Mesothelial cell of epicardium (in vitro differentiated cells): ENCODE measurements at regions not wholly inside any gene's neighbourhood (a gene's known extent, or its start where the extent isn't known, plus 50 kb on each side); places are given as distances from the start of the nearest gene placed in this dataset.
"Not testable (repeated sequence)": the region's sequence is repeated elsewhere in the genome, so short reads cannot be mapped to it uniquely, and the experiment has no call there.

Experiments used
- DNase-seq, 2 experiments: peaks; one replicate each; pipeline ENCODE4 v3.0.0; 2021; ENCODE audit warnings: low spot score in 2 of 2; ENCODE audit not compliant: unreplicated experiment in 2 of 2
- H3K27ac Mint-ChIP-seq: 2 replicates; pipeline ENCODE4 v1.8.0; 2021; ENCODE audit warnings: mixed read lengths
- H3K27me3 Mint-ChIP-seq: 2 replicates; pipeline ENCODE4 v1.8.0; 2021; ENCODE audit warnings: low read depth, mixed read lengths
- H3K36me3 Mint-ChIP-seq: 2 replicates; pipeline ENCODE4 v1.8.0; 2021; ENCODE audit warnings: mixed read lengths
- H3K4me1 Mint-ChIP-seq: 2 replicates; pipeline ENCODE4 v1.8.0; 2021; ENCODE audit warnings: mixed read lengths
- H3K4me3 Mint-ChIP-seq: 2 replicates; pipeline ENCODE4 v1.8.0; 2021; ENCODE audit warnings: mild to moderate bottlenecking, moderate library complexity, mixed read lengths
- H3K9me3 Mint-ChIP-seq: 2 replicates; pipeline ENCODE4 v1.8.0; 2021; ENCODE audit warnings: mixed read lengths
- TF ChIP-seq, protein P1 (sequence below): fragments of 200-600 bp; sonication (generic); IDR thresholded peaks from one replicate; pipeline ENCODE4 v1.5.0; 2021; ENCODE audit warnings: antibody characterized with exemption; ENCODE audit not compliant: unreplicated experiment

GRCh38 chr11:50333861-50334260, 301.2 kb downstream of the OR4C45 start:
- Mint-ChIP-seq H3K27ac (no peak overlapping the region), H3K4me3 (no peak overlapping the region), H3K4me1 (no peaks in the 10 kb centered on the region), H3K36me3 (peaks cover 8% of the 10 kb centered on the region), H3K27me3 (no peaks in the 10 kb centered on the region), H3K9me3 (peaks cover 69% of the 10 kb centered on the region)
- DNase-seq, result no peak
- TF ChIP-seq, protein P1, sequence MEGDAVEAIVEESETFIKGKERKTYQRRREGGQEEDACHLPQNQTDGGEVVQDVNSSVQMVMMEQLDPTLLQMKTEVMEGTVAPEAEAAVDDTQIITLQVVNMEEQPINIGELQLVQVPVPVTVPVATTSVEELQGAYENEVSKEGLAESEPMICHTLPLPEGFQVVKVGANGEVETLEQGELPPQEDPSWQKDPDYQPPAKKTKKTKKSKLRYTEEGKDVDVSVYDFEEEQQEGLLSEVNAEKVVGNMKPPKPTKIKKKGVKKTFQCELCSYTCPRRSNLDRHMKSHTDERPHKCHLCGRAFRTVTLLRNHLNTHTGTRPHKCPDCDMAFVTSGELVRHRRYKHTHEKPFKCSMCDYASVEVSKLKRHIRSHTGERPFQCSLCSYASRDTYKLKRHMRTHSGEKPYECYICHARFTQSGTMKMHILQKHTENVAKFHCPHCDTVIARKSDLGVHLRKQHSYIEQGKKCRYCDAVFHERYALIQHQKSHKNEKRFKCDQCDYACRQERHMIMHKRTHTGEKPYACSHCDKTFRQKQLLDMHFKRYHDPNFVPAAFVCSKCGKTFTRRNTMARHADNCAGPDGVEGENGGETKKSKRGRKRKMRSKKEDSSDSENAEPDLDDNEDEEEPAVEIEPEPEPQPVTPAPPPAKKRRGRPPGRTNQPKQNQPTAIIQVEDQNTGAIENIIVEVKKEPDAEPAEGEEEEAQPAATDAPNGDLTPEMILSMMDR, result no peak

DNA sequence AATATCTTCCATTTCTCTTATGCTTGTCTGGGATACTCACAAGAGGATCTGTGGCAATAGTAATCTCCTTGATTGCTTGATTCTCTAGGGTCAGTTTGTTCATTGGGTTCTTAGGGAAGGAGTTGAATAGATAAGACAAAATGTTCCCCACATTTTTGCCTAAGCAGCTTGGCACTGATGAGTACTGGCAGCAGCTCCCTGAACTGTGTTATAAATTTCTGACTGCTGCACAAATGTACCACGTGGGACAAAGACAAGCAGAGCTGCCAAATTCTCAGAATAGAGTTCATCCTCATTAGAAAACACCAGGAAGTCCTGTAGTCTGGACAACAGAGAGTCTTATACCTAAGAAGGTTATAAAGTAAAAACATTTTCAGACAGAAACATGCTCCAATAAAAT, 304.8 kb downstream of the OR4C45 start:
- H3K9me3 Mint-ChIP-seq, result peaks cover 69% of the 10 kb centered on the region
- not testable (repeated sequence) for H3K27ac Mint-ChIP-seq, DNase-seq, H3K4me1 Mint-ChIP-seq, H3K36me3 Mint-ChIP-seq, H3K27me3 Mint-ChIP-seq, H3K4me3 Mint-ChIP-seq

DNA sequence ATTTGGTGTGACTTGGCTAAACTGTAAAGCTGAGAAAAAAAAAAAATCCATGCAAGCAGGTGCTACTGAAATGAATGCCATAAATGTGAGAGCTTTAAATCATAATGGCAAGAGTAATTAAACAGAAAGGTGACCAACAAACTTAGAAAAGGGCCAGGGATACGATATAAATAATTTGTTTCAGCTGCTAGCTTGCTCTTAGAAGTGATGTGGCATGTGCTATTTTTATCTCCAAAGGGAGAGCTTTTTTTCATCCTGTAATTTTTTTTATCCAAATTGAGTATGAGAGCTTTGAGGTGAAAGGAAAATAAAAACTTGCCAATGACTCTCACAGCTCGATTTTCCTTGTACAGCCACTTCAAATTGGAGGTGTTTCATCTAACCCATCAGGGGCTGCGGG, 315.3 kb downstream of the OR4C45 start:
- H3K36me3 Mint-ChIP-seq, H3K4me3 Mint-ChIP-seq, H3K27ac Mint-ChIP-seq, H3K4me1 Mint-ChIP-seq, DNase-seq, H3K27me3 Mint-ChIP-seq, H3K9me3 Mint-ChIP-seq: not testable (repeated sequence)

DNA sequence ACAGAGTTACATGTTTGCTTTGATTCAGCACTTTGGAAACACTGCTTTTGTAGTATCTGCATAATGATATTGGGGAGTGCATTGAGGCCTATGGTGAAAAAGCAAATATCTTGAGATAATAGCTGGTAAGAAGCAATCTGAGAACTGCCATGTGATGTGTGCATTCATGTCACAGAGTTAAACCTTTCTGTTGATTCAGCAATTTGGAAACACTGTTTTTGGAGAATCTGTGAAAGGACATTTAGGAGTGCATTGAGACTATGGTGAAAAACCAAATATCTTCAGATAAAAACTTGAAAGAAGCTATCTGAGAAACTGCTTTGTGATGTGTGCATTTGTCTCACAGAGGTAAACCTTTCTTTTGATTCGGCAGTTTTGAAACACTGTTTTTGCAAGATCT, 346.8 kb downstream of the OR4C45 start:
- Mint-ChIP-seq H3K36me3 (peaks cover 2% of the 10 kb centered on the region), H3K4me3 (no peak overlapping the region), H3K27ac (no peak overlapping the region), H3K27me3 (no peaks in the 10 kb centered on the region), H3K4me1 (no peaks in the 10 kb centered on the region), H3K9me3 (peaks cover 50% of the 10 kb centered on the region)
- TF ChIP-seq, protein P1, result no peak
- DNase-seq, result no peak

- Mint-ChIP-seq H3K36me3 (no peaks in the 10 kb centered on the region), H3K4me3 (no peak overlapping the region), H3K27ac (no peak overlapping the region), H3K9me3 (peaks cover 66% of the 10 kb centered on the region), H3K4me1 (no peaks in the 10 kb centered on the region), H3K27me3 (no peaks in the 10 kb centered on the region)
- TF ChIP-seq, protein P1, result no peak
- no peak for DNase-seq
These were observed 361.3 kb downstream of the OR4C45 start for GRCh38 chr11:50394017-50394416.

- H3K36me3 Mint-ChIP-seq, result no peaks in the 10 kb centered on the region
- no peak overlapping the region for H3K4me3 Mint-ChIP-seq
- no peaks in the 10 kb centered on the region for H3K4me1 Mint-ChIP-seq
- H3K27me3 Mint-ChIP-seq, result no peaks in the 10 kb centered on the region
- TF ChIP-seq, protein P1, result no peak
- H3K27ac Mint-ChIP-seq, result no peak overlapping the region
- H3K9me3 Mint-ChIP-seq, result peaks cover 51% of the 10 kb centered on the region
- no peak for DNase-seq
These were observed 380.2 kb downstream of the OR4C45 start for GRCh38 chr11:50412832-50413231.

GRCh38 chr11:50423208-50423607, 390.5 kb downstream of the OR4C45 start:
- no peak overlapping the region for H3K27ac Mint-ChIP-seq
- no peaks in the 10 kb centered on the region for H3K4me1 Mint-ChIP-seq
- H3K27me3 Mint-ChIP-seq, result no peaks in the 10 kb centered on the region
- TF ChIP-seq, protein P1, result peak; percentile 11
- H3K36me3 Mint-ChIP-seq, result no peaks in the 10 kb centered on the region
- H3K9me3 Mint-ChIP-seq, result peaks cover 30% of the 10 kb centered on the region
- H3K4me3 Mint-ChIP-seq, result no peak overlapping the region
- no peak for DNase-seq
